Fibroblast of lung (primary cell): ENCODE measurements at regions not wholly inside any gene's neighbourhood (a gene's known extent, or its start where the extent isn't known, plus 50 kb on each side); places are given as distances from the start of the nearest gene placed in this dataset.

ENCODE experiments used
- EZH2 ChIP-seq: IDR thresholded peaks from 2 replicates; pipeline ENCODE4 v1.5.1; 2012; ENCODE audit warnings: low read length, control low read depth, mild to moderate bottlenecking; ENCODE audit errors: missing control alignments
- TF ChIP-seq, protein P1 (sequence below), 2 donors: IDR thresholded peaks in 1 of 2; conservative IDR thresholded peaks in 1 of 2; 1 replicate in 1 of 2; 2 replicates in 1 of 2; pipeline ENCODE4 v1.5.1; 2011 to 2012; ENCODE audit warnings: low read length in 2 of 2, control low read depth in 1 of 2, inconsistent platforms in 1 of 2, low read depth in 1 of 2, mild to moderate bottlenecking in 1 of 2

DNA sequence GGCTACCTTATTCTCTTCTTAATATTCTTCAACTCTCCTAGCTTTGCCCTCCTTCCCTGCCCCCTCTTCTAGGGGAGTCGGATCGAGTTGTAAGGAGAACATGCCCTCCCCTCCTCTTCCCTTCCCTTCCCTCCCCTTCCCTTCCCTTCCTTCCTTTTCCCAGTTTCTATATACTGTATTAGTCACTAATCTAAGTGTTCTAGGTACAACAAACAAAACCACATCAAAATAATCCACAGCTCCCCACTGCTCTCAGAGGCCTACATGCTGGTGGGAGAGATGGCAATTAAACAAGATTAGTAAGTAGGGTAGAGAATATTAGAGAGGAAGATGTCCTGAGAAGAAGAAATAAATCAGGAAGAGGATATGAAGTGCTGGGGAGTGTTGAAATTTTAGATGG is 119.9 kb upstream of the PZP start:
- no peak for TF ChIP-seq EZH2
- TF ChIP-seq, protein P1, sequence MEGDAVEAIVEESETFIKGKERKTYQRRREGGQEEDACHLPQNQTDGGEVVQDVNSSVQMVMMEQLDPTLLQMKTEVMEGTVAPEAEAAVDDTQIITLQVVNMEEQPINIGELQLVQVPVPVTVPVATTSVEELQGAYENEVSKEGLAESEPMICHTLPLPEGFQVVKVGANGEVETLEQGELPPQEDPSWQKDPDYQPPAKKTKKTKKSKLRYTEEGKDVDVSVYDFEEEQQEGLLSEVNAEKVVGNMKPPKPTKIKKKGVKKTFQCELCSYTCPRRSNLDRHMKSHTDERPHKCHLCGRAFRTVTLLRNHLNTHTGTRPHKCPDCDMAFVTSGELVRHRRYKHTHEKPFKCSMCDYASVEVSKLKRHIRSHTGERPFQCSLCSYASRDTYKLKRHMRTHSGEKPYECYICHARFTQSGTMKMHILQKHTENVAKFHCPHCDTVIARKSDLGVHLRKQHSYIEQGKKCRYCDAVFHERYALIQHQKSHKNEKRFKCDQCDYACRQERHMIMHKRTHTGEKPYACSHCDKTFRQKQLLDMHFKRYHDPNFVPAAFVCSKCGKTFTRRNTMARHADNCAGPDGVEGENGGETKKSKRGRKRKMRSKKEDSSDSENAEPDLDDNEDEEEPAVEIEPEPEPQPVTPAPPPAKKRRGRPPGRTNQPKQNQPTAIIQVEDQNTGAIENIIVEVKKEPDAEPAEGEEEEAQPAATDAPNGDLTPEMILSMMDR (conservative IDR thresholded peaks at IDR 0.05 in 1 of 2, IDR thresholded peaks at IDR 0.05 in 1 of 2; ENCODE audit: low read depth in 1 of 2, low read length in 2 of 2) = no peak
